ENCODE measurements at regions not wholly inside any gene's neighbourhood (a gene's known extent, or its start where the extent isn't known, plus 50 kb on each side); places are given as distances from the start of the nearest gene placed in this dataset.
"Not testable (repeated sequence)": the region's sequence is repeated elsewhere in the genome, so short reads cannot be mapped to it uniquely, and the experiment has no call there.

- intact Hi-C loops (cut with micrococcal nuclease; ENCODE audit: unreplicated experiment); H3K9me3 Mint-ChIP-seq (ENCODE audit: low read depth, unreplicated experiment); H3K27ac Mint-ChIP-seq (ENCODE audit: unreplicated experiment); DNase-seq; H3K4me1 Mint-ChIP-seq (ENCODE audit: low read depth, unreplicated experiment); H3K4me3 Mint-ChIP-seq (ENCODE audit: low read depth, unreplicated experiment); H3K36me3 Mint-ChIP-seq (ENCODE audit: insufficient read depth, unreplicated experiment); H3K27me3 Mint-ChIP-seq (ENCODE audit: unreplicated experiment); CTCF ChIA-PET; BruUV-seq (replicated peaks): not testable (repeated sequence)
These were observed 507.4 kb downstream of the TP53TG3F start for GRCh38 chr16:33966855-33967254.

- DNase-seq; BruUV-seq (replicated peaks); H3K36me3 Mint-ChIP-seq (ENCODE audit: insufficient read depth, unreplicated experiment); CTCF ChIA-PET; H3K27me3 Mint-ChIP-seq (ENCODE audit: unreplicated experiment); H3K9me3 Mint-ChIP-seq (ENCODE audit: low read depth, unreplicated experiment); H3K4me1 Mint-ChIP-seq (ENCODE audit: low read depth, unreplicated experiment); H3K27ac Mint-ChIP-seq (ENCODE audit: unreplicated experiment); H3K4me3 Mint-ChIP-seq (ENCODE audit: low read depth, unreplicated experiment); intact Hi-C loops (cut with micrococcal nuclease; ENCODE audit: unreplicated experiment): not testable (repeated sequence)
These were observed 515.1 kb downstream of the TP53TG3F start for GRCh38 chr16:33974557-33974956.

- H3K27ac Mint-ChIP-seq (ENCODE audit: unreplicated experiment); H3K4me3 Mint-ChIP-seq (ENCODE audit: low read depth, unreplicated experiment); BruUV-seq (replicated peaks); DNase-seq; H3K36me3 Mint-ChIP-seq (ENCODE audit: insufficient read depth, unreplicated experiment); intact Hi-C loops (cut with micrococcal nuclease; ENCODE audit: unreplicated experiment); CTCF ChIA-PET; H3K9me3 Mint-ChIP-seq (ENCODE audit: low read depth, unreplicated experiment); H3K27me3 Mint-ChIP-seq (ENCODE audit: unreplicated experiment); H3K4me1 Mint-ChIP-seq (ENCODE audit: low read depth, unreplicated experiment): not testable (repeated sequence)
These were observed 516.3 kb downstream of the TP53TG3F start for GRCh38 chr16:33975744-33976143.

DNA sequence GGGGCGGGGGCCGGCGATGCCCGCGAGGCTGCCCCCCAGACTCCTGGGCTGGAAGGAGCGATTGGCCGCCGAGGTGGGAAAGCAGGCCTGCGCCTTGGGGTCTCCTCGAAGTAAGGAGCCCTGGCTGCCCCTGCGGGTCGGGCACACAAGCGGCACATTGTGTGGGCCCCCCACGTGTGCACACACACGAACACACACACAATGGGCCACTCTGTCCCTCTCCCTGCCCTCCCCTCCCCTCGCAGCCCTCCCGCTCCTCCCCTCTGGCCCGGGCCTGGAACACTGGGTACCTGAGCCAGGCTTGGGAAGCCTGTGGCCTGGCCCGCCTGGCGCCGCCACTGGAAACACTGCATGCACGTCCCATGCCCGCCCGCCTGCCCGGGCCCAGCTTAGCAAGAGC, 517.1 kb downstream of the TP53TG3F start:
- H3K36me3 Mint-ChIP-seq (ENCODE audit: insufficient read depth, unreplicated experiment); H3K9me3 Mint-ChIP-seq (ENCODE audit: low read depth, unreplicated experiment); H3K27ac Mint-ChIP-seq (ENCODE audit: unreplicated experiment); DNase-seq; intact Hi-C loops (cut with micrococcal nuclease; ENCODE audit: unreplicated experiment); CTCF ChIA-PET; H3K4me3 Mint-ChIP-seq (ENCODE audit: low read depth, unreplicated experiment); H3K4me1 Mint-ChIP-seq (ENCODE audit: low read depth, unreplicated experiment); H3K27me3 Mint-ChIP-seq (ENCODE audit: unreplicated experiment); BruUV-seq (replicated peaks): not testable (repeated sequence)

DNA sequence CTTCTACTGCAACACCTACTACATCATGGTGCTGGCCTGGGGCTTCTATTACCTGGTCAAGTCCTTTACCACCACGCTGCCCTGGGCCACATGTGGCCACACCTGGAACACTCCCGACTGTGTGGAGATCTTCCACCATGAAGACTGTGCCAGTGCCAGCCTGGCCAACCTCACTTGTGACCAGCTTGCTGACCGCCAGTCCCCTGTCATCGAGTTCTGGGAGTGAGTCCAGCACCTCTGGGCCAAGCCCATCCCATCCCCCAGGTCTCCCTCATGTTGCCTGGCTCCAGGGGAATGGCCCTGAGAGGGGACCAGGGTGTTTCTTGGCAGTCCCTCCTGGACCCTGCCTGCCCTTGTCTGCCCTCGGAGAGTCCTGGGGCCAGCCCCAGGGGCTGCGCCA, 519.4 kb downstream of the TP53TG3F start:
- BruUV-seq (replicated peaks); H3K27me3 Mint-ChIP-seq (ENCODE audit: unreplicated experiment); DNase-seq; intact Hi-C loops (cut with micrococcal nuclease; ENCODE audit: unreplicated experiment); H3K9me3 Mint-ChIP-seq (ENCODE audit: low read depth, unreplicated experiment); H3K36me3 Mint-ChIP-seq (ENCODE audit: insufficient read depth, unreplicated experiment); H3K27ac Mint-ChIP-seq (ENCODE audit: unreplicated experiment); H3K4me1 Mint-ChIP-seq (ENCODE audit: low read depth, unreplicated experiment); H3K4me3 Mint-ChIP-seq (ENCODE audit: low read depth, unreplicated experiment); CTCF ChIA-PET: not testable (repeated sequence)

- CTCF ChIA-PET; BruUV-seq (replicated peaks): not testable (repeated sequence)
These were observed 520.2 kb downstream of the TP53TG3F start for GRCh38 chr16:33979613-33980012.

GRCh38 chr16:33980736-33981135, 521.3 kb downstream of the TP53TG3F start:
- DNase-seq; H3K27me3 Mint-ChIP-seq (ENCODE audit: unreplicated experiment); CTCF ChIA-PET; H3K36me3 Mint-ChIP-seq (ENCODE audit: insufficient read depth, unreplicated experiment); H3K4me1 Mint-ChIP-seq (ENCODE audit: low read depth, unreplicated experiment); H3K9me3 Mint-ChIP-seq (ENCODE audit: low read depth, unreplicated experiment); intact Hi-C loops (cut with micrococcal nuclease; ENCODE audit: unreplicated experiment); H3K27ac Mint-ChIP-seq (ENCODE audit: unreplicated experiment); H3K4me3 Mint-ChIP-seq (ENCODE audit: low read depth, unreplicated experiment); BruUV-seq (replicated peaks): not testable (repeated sequence)

More at GRCh38 chr16:33979613-33980012, 520.2 kb downstream of the TP53TG3F start:
- H3K27me3 Mint-ChIP-seq (ENCODE audit: unreplicated experiment); H3K36me3 Mint-ChIP-seq (ENCODE audit: insufficient read depth, unreplicated experiment); H3K27ac Mint-ChIP-seq (ENCODE audit: unreplicated experiment); H3K9me3 Mint-ChIP-seq (ENCODE audit: low read depth, unreplicated experiment); H3K4me3 Mint-ChIP-seq (ENCODE audit: low read depth, unreplicated experiment); DNase-seq; H3K4me1 Mint-ChIP-seq (ENCODE audit: low read depth, unreplicated experiment); intact Hi-C loops (cut with micrococcal nuclease; ENCODE audit: unreplicated experiment): not testable (repeated sequence)

DNA sequence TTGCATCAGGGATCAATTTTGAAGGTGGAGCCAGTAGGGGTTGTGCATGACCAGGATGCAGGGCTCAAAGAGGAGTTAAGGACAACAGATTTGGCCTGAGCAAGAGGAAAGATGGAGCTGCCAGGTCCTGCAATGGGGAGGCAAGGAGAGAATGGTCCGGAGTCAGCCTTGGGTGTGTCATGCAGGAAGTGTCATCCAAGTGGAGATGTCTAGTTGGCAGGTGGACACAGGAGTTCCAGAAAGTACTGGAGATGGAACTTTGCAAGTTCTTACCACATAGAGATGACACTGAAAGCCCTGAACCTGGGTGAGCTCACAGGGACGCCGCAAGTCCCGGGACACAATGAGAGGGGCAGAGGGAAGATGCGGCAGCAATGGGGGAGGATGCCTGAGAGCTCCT, 525.0 kb downstream of the TP53TG3F start:
- DNase-seq; BruUV-seq (replicated peaks); intact Hi-C loops (cut with micrococcal nuclease; ENCODE audit: unreplicated experiment); H3K27ac Mint-ChIP-seq (ENCODE audit: unreplicated experiment); CTCF ChIA-PET; H3K4me1 Mint-ChIP-seq (ENCODE audit: low read depth, unreplicated experiment); H3K36me3 Mint-ChIP-seq (ENCODE audit: insufficient read depth, unreplicated experiment); H3K27me3 Mint-ChIP-seq (ENCODE audit: unreplicated experiment); H3K4me3 Mint-ChIP-seq (ENCODE audit: low read depth, unreplicated experiment); H3K9me3 Mint-ChIP-seq (ENCODE audit: low read depth, unreplicated experiment): not testable (repeated sequence)

- DNase-seq; H3K9me3 Mint-ChIP-seq (ENCODE audit: low read depth, unreplicated experiment); H3K36me3 Mint-ChIP-seq (ENCODE audit: insufficient read depth, unreplicated experiment); H3K27me3 Mint-ChIP-seq (ENCODE audit: unreplicated experiment); BruUV-seq (replicated peaks); intact Hi-C loops (cut with micrococcal nuclease; ENCODE audit: unreplicated experiment); H3K4me3 Mint-ChIP-seq (ENCODE audit: low read depth, unreplicated experiment); CTCF ChIA-PET; H3K4me1 Mint-ChIP-seq (ENCODE audit: low read depth, unreplicated experiment); H3K27ac Mint-ChIP-seq (ENCODE audit: unreplicated experiment): not testable (repeated sequence)
These were observed 527.1 kb downstream of the TP53TG3F start for GRCh38 chr16:33986521-33986920.

GRCh38 chr16:33987348-33987963, 528.0 kb downstream of the TP53TG3F start:
- H3K27me3 Mint-ChIP-seq (ENCODE audit: unreplicated experiment); H3K27ac Mint-ChIP-seq (ENCODE audit: unreplicated experiment); CTCF ChIA-PET; H3K4me3 Mint-ChIP-seq (ENCODE audit: low read depth, unreplicated experiment); H3K36me3 Mint-ChIP-seq (ENCODE audit: insufficient read depth, unreplicated experiment); BruUV-seq (replicated peaks); H3K4me1 Mint-ChIP-seq (ENCODE audit: low read depth, unreplicated experiment); intact Hi-C loops (cut with micrococcal nuclease; ENCODE audit: unreplicated experiment); H3K9me3 Mint-ChIP-seq (ENCODE audit: low read depth, unreplicated experiment); DNase-seq: not testable (repeated sequence)

Data from Calu3 (cell line).